ENCODE measurements at regions not wholly inside any gene's neighbourhood (a gene's known extent, or its start where the extent isn't known, plus 50 kb on each side); places are given as distances from the start of the nearest gene placed in this dataset.

GRCh38 chr1:230550428-230550827, 91.9 kb upstream of the COG2 start:
- no peak for TF ChIP-seq POLR2AphosphoS5 (IDR thresholded peaks at IDR 0.05; ENCODE audit: low read depth, low read length)
- no peak for TF ChIP-seq TAF1 (IDR thresholded peaks at IDR 0.05; ENCODE audit: borderline replicate concordance, insufficient read depth, low read length)
- TF ChIP-seq FOXP2 (optimal IDR thresholded peaks at IDR 0.05; ENCODE audit: borderline replicate concordance, extremely low read depth, extremely low read length, insufficient read depth) = no peak
- no peak for TF ChIP-seq SIN3A (IDR thresholded peaks at IDR 0.05; ENCODE audit: borderline replicate concordance, insufficient read depth, low read length)
- no peak for TF ChIP-seq REST (IDR thresholded peaks at IDR 0.05; ENCODE audit: insufficient read depth in 1 of 2, low read depth in 2 of 2, low read length in 2 of 2)

GRCh38 chr1:230549625-230550024, 92.7 kb upstream of the COG2 start:
- TF ChIP-seq REST (IDR thresholded peaks at IDR 0.05; ENCODE audit: insufficient read depth in 1 of 2, low read depth in 2 of 2, low read length in 2 of 2) = no peak
- TF ChIP-seq POLR2AphosphoS5 (IDR thresholded peaks at IDR 0.05; ENCODE audit: low read depth, low read length) = no peak
- no peak for TF ChIP-seq TAF1 (IDR thresholded peaks at IDR 0.05; ENCODE audit: borderline replicate concordance, insufficient read depth, low read length)
- TF ChIP-seq FOXP2 (optimal IDR thresholded peaks at IDR 0.05; ENCODE audit: borderline replicate concordance, extremely low read depth, extremely low read length, insufficient read depth) = no peak
- no peak for TF ChIP-seq SIN3A (IDR thresholded peaks at IDR 0.05; ENCODE audit: borderline replicate concordance, insufficient read depth, low read length)

GRCh38 chr1:230548997-230549396, 93.3 kb upstream of the COG2 start:
- TF ChIP-seq FOXP2 (optimal IDR thresholded peaks at IDR 0.05; ENCODE audit: borderline replicate concordance, extremely low read depth, extremely low read length, insufficient read depth) (no peak), POLR2AphosphoS5 (IDR thresholded peaks at IDR 0.05; ENCODE audit: low read depth, low read length) (no peak), REST (IDR thresholded peaks at IDR 0.05; ENCODE audit: insufficient read depth in 1 of 2, low read depth in 2 of 2, low read length in 2 of 2) (no peak), TAF1 (IDR thresholded peaks at IDR 0.05; ENCODE audit: borderline replicate concordance, insufficient read depth, low read length) (no peak), SIN3A (IDR thresholded peaks at IDR 0.05; ENCODE audit: borderline replicate concordance, insufficient read depth, low read length) (no peak)

- TF ChIP-seq REST (IDR thresholded peaks at IDR 0.05; ENCODE audit: insufficient read depth in 1 of 2, low read depth in 2 of 2, low read length in 2 of 2) (no peak), SIN3A (IDR thresholded peaks at IDR 0.05; ENCODE audit: borderline replicate concordance, insufficient read depth, low read length) (no peak), POLR2AphosphoS5 (IDR thresholded peaks at IDR 0.05; ENCODE audit: low read depth, low read length) (no peak), FOXP2 (optimal IDR thresholded peaks at IDR 0.05; ENCODE audit: borderline replicate concordance, extremely low read depth, extremely low read length, insufficient read depth) (no peak), TAF1 (IDR thresholded peaks at IDR 0.05; ENCODE audit: borderline replicate concordance, insufficient read depth, low read length) (no peak)
Measured at GRCh38 chr1:230548357-230548756, 93.9 kb upstream of the COG2 start.

- no peak for TF ChIP-seq FOXP2 (optimal IDR thresholded peaks at IDR 0.05; ENCODE audit: borderline replicate concordance, extremely low read depth, extremely low read length, insufficient read depth)
- TF ChIP-seq TAF1 (IDR thresholded peaks at IDR 0.05; ENCODE audit: borderline replicate concordance, insufficient read depth, low read length) = no peak
- TF ChIP-seq SIN3A (IDR thresholded peaks at IDR 0.05; ENCODE audit: borderline replicate concordance, insufficient read depth, low read length) = no peak
- TF ChIP-seq POLR2AphosphoS5 (IDR thresholded peaks at IDR 0.05; ENCODE audit: low read depth, low read length) = no peak
- TF ChIP-seq REST (IDR thresholded peaks at IDR 0.05; ENCODE audit: insufficient read depth in 1 of 2, low read depth in 2 of 2, low read length in 2 of 2) = no peak
Measured at GRCh38 chr1:230545181-230545580, 97.1 kb upstream of the COG2 start.
